Peyer's patch (tissue), 4 donors: ENCODE measurements at regions not wholly inside any gene's neighbourhood (a gene's known extent, or its start where the extent isn't known, plus 50 kb on each side); places are given as distances from the start of the nearest gene placed in this dataset.
A peak's percentile ranks its signal among the peaks of the same experiment; 100 is the strongest.
"Not testable (repeated sequence)": the region's sequence is repeated elsewhere in the genome, so short reads cannot be mapped to it uniquely, and the experiment has no call there.

ENCODE experiments used
- DNase-seq, 3 donors: peaks; one replicate each; pipeline ENCODE4 v3.0.0-alpha.2; 2017 to 2019
- H3K27ac ChIP-seq, 4 donors: fragments of 200-600 bp; sonication (generic); one replicate each; pipeline ENCODE4 v1.5.1; 2016 to 2019
- H3K27me3 ChIP-seq, 2 donors: fragments of 200-600 bp; sonication (generic); one replicate each; pipeline ENCODE4 v1.5.1; 2019
- H3K36me3 ChIP-seq, 3 donors: fragments of 200-600 bp; sonication (generic); one replicate each; pipeline ENCODE4 v1.5.1; 2016 to 2019
- H3K4me1 ChIP-seq, 4 donors: fragments of 200-600 bp; sonication (generic); one replicate each; pipeline ENCODE4 v1.5.1; 2016 to 2019
- H3K4me3 ChIP-seq, 4 donors: fragments of 200-600 bp; sonication (generic); 1 replicate in 3 of 4; 2 replicates in 1 of 4; pipeline ENCODE4 v1.5.1; 2016 to 2019; ENCODE audit warnings: mild to moderate bottlenecking in 1 of 4
- H3K9me3 ChIP-seq, 4 donors: fragments of 200-600 bp; sonication (generic); one replicate each; pipeline ENCODE4 v1.5.1; 2016 to 2019; ENCODE audit warnings: mild to moderate bottlenecking in 1 of 4
- POLR2A ChIP-seq, 2 donors: fragments of 450-650 bp; IDR thresholded peaks; one replicate each; pipeline ENCODE4 v1.5.1; 2017; ENCODE audit warnings: antibody characterized with exemption in 2 of 2, mild to moderate bottlenecking in 2 of 2, moderate library complexity in 2 of 2
- TF ChIP-seq, protein P1 (sequence below), 6 experiments: fragments of 450-650 bp in 4 of 6; fragments of 200-600 bp in 2 of 6; sonication (generic) in 1 of 6; IDR thresholded peaks; one replicate each; pipeline ENCODE4 v1.5.1; 2017 to 2019; ENCODE audit warnings: antibody characterized with exemption in 6 of 6, mild to moderate bottlenecking in 3 of 6, moderate library complexity in 1 of 6

DNA sequence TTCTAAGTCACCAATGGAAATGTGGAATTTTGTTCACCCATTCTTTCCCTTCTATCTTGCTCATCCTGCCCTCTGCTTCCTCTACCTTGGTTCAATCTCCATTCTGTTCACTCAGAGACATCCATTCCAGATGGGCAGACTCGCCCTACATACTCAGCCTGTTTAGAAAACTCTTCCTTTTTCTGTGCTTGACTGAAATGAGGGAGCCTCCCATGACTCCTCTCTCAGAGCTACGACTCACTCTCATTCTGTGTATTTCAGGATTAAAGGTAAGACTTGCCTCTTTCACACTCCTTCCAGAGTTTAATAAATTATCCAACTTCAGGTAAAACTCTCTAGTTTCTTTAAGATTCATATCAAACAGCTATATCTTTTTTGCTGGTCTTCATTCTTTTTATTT, 182.8 kb downstream of the HS3ST3A1 start:
- Histone ChIP-seq H3K9me3 (no peaks in the 10 kb centered on the region), H3K27me3 (no peaks in the 10 kb centered on the region), H3K36me3 (no peaks in the 10 kb centered on the region), H3K4me1 (peaks cover 0 to 6% (median 0%) of the 10 kb centered on the region in 4 donors), H3K4me3 (no peak overlapping the region), H3K27ac (no peak overlapping the region)
- TF ChIP-seq, protein P1, sequence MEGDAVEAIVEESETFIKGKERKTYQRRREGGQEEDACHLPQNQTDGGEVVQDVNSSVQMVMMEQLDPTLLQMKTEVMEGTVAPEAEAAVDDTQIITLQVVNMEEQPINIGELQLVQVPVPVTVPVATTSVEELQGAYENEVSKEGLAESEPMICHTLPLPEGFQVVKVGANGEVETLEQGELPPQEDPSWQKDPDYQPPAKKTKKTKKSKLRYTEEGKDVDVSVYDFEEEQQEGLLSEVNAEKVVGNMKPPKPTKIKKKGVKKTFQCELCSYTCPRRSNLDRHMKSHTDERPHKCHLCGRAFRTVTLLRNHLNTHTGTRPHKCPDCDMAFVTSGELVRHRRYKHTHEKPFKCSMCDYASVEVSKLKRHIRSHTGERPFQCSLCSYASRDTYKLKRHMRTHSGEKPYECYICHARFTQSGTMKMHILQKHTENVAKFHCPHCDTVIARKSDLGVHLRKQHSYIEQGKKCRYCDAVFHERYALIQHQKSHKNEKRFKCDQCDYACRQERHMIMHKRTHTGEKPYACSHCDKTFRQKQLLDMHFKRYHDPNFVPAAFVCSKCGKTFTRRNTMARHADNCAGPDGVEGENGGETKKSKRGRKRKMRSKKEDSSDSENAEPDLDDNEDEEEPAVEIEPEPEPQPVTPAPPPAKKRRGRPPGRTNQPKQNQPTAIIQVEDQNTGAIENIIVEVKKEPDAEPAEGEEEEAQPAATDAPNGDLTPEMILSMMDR (IDR thresholded peaks at IDR 0.05), result no peak
- TF ChIP-seq POLR2A (IDR thresholded peaks at IDR 0.05), result no peak
- DNase-seq, result no peak

DNA sequence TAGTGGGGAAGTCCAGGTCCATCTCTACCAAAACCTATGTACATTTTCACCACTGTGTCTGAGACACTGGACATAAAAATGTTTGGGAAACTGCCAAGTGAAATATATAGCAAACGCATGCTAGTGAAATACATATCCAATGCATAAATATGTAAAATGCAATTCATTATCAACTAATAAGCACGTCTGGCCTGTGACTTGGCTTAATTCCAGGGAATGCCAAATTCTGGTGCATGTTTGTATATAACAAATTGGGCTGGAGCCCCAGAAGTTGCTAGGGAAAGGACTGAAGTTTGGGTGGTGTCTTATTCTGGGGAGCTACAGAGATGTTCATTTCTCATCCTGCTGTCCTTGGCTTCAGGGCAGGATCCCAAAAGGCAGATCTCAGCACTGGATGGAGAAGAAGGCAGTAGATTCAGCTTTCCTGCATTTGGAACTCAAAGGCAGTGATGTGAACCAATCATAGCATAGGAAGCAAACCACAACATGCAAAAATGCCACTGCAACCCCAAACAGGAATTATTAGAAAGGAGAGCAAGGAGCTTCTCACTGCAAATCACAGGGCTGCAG, 184.3 kb downstream of the HS3ST3A1 start:
- no peak for TF ChIP-seq POLR2A (IDR thresholded peaks at IDR 0.05)
- TF ChIP-seq, protein P1 (IDR thresholded peaks at IDR 0.05), result no peak

DNA sequence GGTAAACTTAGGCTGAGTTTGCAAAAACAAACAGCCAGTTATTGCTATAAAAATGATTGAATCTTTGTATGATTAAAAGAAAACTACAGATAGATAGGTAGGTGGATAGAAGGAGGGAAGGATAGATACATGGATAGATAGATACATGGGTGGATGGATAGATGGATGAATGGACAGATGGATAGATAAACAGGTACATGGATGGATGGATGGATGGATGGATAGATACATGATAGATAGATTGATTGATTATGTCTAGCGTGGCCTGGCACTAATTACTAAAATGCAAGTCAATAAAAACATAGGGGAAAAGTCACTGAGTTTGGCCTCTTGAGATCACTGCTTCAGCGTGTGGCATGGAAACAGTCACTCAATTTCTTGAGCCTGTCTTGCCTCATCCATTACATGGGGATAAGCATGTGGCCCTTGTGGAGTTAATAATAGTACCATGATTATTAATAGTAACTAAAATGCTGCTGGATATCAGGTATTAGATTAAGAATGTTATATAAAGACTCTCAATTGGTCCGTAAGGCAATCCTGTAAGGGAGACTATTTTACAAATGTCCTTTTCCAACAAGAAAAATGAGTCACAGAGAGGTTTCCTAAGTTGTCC, 184.9 kb downstream of the HS3ST3A1 start:
- Histone ChIP-seq H3K27me3 (no peaks in the 10 kb centered on the region), H3K4me1 (peaks cover 0 to 6% (median 0%) of the 10 kb centered on the region in 4 donors), H3K36me3 (no peaks in the 10 kb centered on the region), H3K4me3 (no peak overlapping the region), H3K27ac (no peak overlapping the region), H3K9me3 (no peaks in the 10 kb centered on the region)
- TF ChIP-seq, protein P1 (IDR thresholded peaks at IDR 0.05), result no peak
- TF ChIP-seq POLR2A (IDR thresholded peaks at IDR 0.05), result no peak
- no peak for DNase-seq

More for the DNA sequence above, 184.3 kb downstream of the HS3ST3A1 start:
- no peak for DNase-seq
- Histone ChIP-seq H3K27ac (no peak overlapping the region), H3K4me1 (peaks cover 0 to 6% (median 0%) of the 10 kb centered on the region in 4 donors), H3K4me3 (no peak overlapping the region), H3K9me3 (no peaks in the 10 kb centered on the region), H3K27me3 (no peaks in the 10 kb centered on the region), H3K36me3 (no peaks in the 10 kb centered on the region)

DNA sequence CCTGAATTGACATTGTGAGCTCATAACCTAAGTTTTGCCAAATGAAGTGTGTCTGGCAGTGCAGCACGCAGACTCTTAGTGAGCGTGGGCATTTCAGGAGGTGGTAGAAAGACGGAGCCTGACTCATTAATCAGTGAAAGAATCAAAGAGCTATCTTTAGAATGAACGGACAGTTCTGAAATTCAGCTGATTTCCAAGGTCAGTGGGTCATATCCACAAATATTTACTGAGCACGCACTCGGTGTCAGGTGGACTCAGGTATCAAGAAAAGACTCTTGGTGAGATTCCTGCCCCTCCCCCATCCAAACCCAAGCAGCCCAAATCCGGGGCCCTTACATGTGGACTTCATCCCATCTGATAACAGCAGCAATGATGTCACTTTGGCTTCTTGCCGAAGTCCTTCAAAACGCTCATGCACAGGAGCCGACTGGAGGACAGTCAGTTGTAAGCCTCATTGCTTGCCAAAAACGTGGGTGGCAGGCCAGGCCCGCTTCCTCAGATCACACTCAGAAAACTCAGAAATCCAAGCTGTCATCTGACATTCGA, 185.8 kb downstream of the HS3ST3A1 start:
- no peaks in the 10 kb centered on the region for H3K36me3 ChIP-seq
- TF ChIP-seq, protein P1 (IDR thresholded peaks at IDR 0.05), result no peak
- no peak for TF ChIP-seq POLR2A (IDR thresholded peaks at IDR 0.05)
- H3K27me3 ChIP-seq, result no peaks in the 10 kb centered on the region
- DNase-seq, result peak in 2 of 3 donors; percentile 18 to 67
- H3K4me1 ChIP-seq, result peaks cover 0 to 6% (median 0%) of the 10 kb centered on the region in 4 donors
- no peaks in the 10 kb centered on the region for H3K9me3 ChIP-seq
- no peak overlapping the region for H3K27ac ChIP-seq
- H3K4me3 ChIP-seq, result no peak overlapping the region

DNA sequence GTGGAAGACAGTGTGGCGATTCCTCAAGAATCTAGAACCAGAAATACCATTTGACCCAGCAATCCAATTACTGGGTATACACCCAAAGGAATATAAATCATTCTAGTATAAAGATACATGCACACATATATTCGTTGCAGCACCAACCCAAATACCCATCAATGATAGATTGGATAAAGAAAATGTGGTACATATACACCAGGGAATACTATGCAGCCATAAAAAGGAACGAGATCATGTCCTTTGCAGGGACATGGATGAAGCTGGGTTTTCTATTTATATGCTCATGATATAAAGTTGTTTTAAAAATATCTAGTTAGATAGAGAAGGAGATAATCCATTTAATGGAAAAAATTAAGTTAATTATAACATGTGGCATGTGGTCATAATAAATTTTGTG, 186.5 kb downstream of the HS3ST3A1 start:
- H3K4me3 ChIP-seq, H3K4me1 ChIP-seq, H3K27ac ChIP-seq, H3K27me3 ChIP-seq, H3K36me3 ChIP-seq, H3K9me3 ChIP-seq, DNase-seq: not testable (repeated sequence)

DNA sequence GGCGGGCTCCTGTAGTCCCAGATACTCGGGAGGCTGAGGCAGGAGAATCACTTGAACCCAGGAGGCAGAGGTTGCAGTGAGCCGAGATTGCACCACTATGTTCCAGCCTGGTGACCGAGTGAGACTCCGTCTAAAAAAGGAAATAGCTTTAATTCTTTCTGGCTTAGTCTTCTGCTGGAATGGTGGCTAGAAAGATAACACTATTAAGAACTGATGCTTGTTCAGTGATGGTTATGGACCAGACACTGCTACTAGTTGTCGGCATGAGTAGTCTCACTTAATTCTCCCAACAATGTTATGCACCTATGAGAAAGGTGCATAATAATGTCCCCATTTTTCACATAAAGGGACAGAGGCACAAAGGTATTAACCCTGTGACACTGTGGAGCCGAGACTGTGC, 188.7 kb downstream of the HS3ST3A1 start:
- H3K4me1 ChIP-seq, result peaks cover 0 to 6% (median 0%) of the 10 kb centered on the region in 4 donors
- DNase-seq, result no peak
- no peaks in the 10 kb centered on the region for H3K27me3 ChIP-seq
- H3K4me3 ChIP-seq, result no peak overlapping the region
- H3K36me3 ChIP-seq, result no peaks in the 10 kb centered on the region
- H3K9me3 ChIP-seq, result no peaks in the 10 kb centered on the region
- no peak overlapping the region for H3K27ac ChIP-seq
- no peak for TF ChIP-seq POLR2A (IDR thresholded peaks at IDR 0.05)
- TF ChIP-seq, protein P1 (IDR thresholded peaks at IDR 0.05), result no peak
